RKO (cell line): ENCODE measurements at regions not wholly inside any gene's neighbourhood (a gene's known extent, or its start where the extent isn't known, plus 50 kb on each side); places are given as distances from the start of the nearest gene placed in this dataset.
"Not testable (repeated sequence)": the region's sequence is repeated elsewhere in the genome, so short reads cannot be mapped to it uniquely, and the experiment has no call there.

ENCODE experiments used
- DNase-seq: peaks from one replicate; pipeline ENCODE4 v3.0.0-alpha.2; 2016; ENCODE audit warnings: low spot score

- no peak for DNase-seq
Observed at GRCh38 chr1:101483982-101484688, 247.3 kb downstream of the S1PR1 start.

DNA sequence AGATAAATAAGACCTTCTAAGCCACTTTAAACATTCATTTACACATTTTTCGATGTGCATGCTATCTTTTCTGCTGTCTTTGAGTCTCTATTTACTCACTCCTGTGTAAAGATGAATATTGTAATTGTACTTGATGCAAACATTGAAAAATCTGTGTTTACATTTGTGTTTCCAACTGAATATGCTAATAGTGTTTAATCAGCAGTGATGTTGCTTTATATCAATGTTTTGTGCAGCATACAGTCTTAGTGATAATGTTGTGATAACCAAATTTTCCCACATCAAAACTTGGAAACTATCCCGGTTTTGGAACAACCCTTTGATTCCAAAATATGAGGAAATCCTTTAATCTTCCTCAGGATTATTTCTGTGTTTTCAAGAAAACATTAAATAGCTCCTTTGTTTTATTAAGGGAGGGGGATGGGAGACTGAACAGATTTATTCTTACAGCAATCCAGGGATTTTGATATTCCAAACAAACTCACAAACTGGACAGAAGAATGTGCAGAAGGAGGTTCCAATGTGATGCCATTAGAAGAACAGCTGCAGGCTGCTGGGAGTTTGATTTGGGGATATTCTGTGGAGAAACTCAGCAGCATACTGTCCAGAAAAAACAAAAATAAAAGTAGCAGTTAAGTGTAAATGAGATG lies 248.0 kb downstream of the S1PR1 start:
- DNase-seq, result no peak

GRCh38 chr1:101485712-101486111 lies 248.9 kb downstream of the S1PR1 start:
- DNase-seq, result no peak

GRCh38 chr1:101492144-101492543 lies 255.3 kb downstream of the S1PR1 start:
- not testable (repeated sequence) for DNase-seq

- DNase-seq, result not testable (repeated sequence)
Observed at GRCh38 chr1:101493920-101494319, 257.1 kb downstream of the S1PR1 start.

DNA sequence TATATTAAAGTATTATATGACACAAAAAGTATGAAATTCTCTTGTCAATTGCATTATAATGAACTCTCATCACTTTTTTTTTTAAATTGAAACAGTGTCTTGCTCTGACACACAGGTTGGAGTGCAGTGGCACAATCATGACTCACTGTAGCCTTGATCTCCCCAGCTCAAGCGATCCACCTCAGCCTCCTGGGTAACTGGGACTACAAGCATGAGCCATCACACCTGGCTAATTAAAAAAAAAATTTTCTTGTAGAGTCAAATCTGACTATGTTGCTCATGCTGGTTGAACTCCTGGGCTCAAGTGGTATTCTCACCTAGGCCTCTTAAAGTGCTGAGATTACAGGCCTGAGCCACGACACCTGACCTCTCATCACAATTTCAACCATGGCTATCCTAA lies 259.3 kb downstream of the S1PR1 start:
- DNase-seq, result peak; percentile 4

DNA sequence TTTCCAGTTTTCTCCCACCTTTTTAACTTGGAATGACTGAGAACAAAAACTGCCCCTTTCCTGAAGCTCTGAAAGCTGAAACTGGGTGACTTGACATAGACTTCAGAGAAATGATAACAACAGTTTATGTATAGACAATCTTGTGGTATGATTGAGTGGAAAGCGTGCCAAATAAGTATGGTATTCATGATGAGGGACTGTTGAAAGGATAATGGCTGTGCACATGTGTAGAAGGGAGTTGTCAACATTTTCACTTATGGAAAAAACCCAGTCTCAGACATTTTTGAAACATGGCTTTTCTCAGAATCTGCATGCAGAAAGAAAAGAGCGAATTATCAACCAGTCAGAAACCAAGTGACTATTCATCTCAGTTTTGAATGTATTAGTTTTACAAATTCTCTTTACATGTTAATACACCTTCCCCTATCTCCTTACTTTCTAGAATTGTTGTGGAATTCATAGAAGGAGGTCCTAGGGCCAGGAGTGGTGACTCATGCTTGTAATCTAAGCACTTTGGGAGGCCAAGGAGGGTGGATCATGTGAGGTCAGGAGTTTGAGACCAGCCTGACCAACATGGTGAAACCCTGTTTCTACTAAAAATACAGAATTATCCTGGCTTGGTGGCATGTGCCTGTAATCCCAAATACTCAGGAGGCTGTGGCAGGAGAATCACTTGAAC lies 261.2 kb downstream of the S1PR1 start:
- DNase-seq, result no peak

GRCh38 chr1:101504106-101504505 lies 267.3 kb downstream of the S1PR1 start:
- not testable (repeated sequence) for DNase-seq

GRCh38 chr1:101505240-101505639 lies 268.4 kb downstream of the S1PR1 start:
- not testable (repeated sequence) for DNase-seq

- peak; percentile 29 for DNase-seq
Observed at GRCh38 chr1:101506541-101507164, 269.8 kb downstream of the S1PR1 start.

DNA sequence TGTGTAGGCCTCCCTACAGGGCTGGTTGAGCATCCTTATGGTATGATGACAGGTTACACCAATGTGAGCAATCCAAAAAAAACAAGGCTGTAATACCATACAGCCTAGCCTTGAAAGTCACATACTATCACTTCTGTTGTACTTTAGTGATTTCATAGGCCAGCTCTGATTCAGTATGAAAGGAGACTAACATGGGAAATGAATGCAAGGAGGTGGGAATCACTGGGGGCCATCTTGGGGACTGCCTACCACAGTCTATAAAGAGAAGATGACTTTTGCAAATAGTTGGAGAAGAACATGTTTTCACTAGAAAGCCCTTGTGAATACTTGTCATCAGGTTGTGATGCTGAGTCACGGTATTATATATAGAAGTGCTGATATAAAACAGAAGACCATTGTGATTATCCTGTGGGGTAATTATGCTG lies 270.7 kb downstream of the S1PR1 start:
- no peak for DNase-seq

GRCh38 chr1:101508913-101509312 lies 272.1 kb downstream of the S1PR1 start:
- DNase-seq, result no peak

DNA sequence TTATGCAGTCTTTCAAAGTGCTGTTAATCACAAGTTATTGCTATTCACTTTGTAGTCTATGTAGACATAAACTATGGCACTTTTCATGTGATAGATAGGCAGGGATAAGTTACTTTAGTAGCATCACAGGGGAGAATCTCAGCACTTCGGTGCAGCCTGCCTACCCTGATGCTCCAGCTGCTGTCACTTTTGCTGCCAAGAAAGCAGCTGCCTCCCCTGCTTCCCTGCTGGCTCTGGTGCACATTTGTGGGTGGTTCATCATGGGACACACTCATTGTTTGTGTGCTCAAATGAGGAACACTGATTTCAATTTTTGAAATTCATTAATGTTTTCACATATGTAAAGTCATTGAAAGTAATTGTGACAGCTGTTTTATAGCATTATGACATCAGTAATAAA lies 272.6 kb downstream of the S1PR1 start:
- DNase-seq, result no peak

DNA sequence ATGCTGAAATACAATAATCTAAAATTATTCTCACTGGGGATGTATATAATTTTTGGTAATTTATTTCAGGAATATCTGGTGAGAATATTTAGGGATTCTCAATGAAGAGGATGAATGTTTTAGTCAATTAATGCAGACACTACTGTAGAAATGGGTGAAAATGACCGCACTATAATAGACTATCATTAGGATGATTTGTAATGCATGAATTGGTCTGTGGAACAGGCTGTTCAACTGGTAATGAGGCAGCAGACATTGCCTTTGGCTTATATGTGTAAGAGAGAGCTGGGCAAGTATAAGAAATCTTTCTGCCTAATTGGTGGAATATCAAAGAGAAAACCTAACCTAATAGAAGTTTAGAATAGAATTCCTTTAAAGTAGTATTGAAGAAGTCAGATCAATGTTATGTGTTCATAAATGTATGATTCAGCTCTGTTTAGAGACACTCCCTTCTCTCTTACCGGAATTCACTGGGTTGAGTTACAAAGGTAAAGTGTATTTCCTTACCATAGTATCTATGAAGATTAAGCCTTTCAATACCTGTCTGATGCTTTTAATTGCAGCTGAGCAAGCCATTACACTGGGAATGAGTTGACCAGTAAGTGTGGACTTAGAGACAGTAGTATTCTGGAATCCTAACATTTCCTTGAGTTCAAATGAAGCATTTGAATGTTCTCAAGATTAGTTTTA lies 274.5 kb downstream of the S1PR1 start:
- DNase-seq, result no peak

DNA sequence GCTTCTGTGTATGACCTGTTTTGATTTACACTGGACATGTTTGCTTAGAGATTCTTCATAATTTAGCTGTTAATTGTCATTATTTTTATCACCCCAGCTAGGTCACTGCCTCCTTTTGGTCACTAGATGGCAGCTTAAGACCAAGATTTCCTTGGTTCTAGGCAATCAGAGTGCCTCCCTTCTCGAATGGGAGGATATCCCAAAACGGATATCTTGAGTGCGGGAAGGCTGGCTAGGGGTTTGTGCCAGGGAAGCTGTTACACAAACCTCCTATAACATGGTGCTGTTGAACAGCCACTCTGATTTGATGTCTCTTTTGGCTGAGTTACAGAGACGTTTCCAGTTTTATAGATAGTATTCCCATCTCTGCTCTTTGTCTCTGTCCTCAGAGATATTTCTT lies 283.5 kb downstream of the S1PR1 start:
- peak; percentile 71 for DNase-seq

DNA sequence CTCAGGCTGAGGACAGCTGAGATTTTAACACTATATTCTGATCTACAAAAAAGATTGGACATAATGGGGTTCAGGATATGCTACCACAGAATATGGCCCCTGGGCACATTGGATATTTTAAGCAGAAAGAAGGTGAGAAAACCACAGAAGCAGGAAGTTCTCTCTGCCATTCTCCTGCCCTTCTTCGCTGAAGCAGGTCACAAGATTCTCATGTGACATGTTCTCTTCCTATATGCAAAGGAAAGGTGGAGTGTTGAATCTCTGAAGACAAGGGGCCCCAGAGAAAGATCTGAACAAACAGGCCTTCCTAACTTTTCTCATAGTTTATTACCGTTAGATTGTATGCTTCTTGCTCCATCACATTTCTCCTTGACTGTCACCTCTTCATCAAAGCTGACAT lies 285.7 kb downstream of the S1PR1 start:
- no peak for DNase-seq

DNA sequence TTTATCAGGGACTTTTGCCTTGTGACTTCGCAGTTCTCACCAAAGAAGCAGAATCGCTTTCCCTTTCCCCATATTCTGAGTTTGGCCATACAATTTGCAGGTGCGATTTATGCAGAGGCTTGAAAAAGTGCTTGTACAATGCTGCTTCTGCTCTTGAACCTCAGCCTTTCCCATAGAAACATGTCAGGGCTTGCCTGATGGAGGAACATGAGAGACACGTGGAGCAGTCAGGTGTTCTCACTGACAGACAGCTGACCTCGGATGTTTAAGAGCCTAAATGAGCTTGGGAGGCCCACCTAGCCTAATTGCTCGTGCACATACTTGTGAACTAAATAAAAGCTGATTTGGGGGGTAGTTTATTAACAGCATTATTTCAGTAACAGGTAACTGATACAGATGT lies 290.0 kb downstream of the S1PR1 start:
- DNase-seq, result no peak

DNA sequence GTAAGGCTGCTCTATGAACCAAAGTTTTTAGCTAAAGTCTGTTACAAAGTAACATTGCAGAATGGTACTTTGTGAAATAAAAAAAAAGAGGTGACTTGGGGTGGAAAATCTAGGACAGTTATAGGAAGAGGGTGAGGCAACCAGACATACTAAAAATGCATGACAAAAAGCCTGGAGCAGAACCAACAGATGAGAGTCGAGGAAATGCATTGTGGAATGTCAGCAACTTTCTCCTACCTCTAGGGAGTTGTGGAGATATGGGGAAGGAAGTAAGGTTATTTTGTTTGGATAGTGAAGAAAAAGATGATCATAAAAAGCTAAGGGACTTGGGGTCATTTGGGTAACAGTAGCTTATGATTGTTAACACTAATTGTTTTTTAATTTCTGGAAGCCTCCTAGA lies 295.6 kb downstream of the S1PR1 start:
- DNase-seq, result no peak

DNA sequence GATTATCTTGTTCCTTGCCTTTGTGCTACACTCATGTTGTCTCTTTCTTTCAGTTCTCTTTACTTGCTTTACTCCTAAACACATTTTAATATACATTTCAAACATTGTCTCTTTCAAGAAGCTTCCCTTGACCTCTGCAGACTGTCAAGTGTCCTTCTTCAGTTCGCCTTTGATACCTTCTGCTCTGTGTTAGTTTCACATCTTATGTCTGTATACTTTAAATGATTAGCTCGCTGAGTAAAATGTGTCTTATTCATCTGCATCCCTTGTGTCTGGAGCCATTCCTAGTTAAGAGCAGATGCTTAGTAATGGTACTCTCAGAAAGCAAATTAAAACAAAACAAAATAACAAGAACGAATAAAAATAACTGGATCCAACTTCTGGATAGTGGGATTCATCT lies 303.3 kb downstream of the S1PR1 start:
- DNase-seq, result no peak

GRCh38 chr1:101546885-101547284 lies 310.1 kb downstream of the S1PR1 start:
- no peak for DNase-seq

GRCh38 chr1:101547357-101547756 lies 310.5 kb downstream of the S1PR1 start:
- DNase-seq, result no peak

- DNase-seq, result no peak
Observed at GRCh38 chr1:101548376-101548775, 311.6 kb downstream of the S1PR1 start.
